ENCODE measurements at regions not wholly inside any gene's neighbourhood (a gene's known extent, or its start where the extent isn't known, plus 50 kb on each side); places are given as distances from the start of the nearest gene placed in this dataset.

- H3K4me1 Mint-ChIP-seq (ENCODE audit: unreplicated experiment): no peaks in the 10 kb centered on the region
- no peaks in the 10 kb centered on the region for H3K36me3 Mint-ChIP-seq
- no peak overlapping the region for H3K27ac Mint-ChIP-seq
- no peak overlapping the region for H3K4me3 Mint-ChIP-seq
- TF ChIP-seq, protein P1, sequence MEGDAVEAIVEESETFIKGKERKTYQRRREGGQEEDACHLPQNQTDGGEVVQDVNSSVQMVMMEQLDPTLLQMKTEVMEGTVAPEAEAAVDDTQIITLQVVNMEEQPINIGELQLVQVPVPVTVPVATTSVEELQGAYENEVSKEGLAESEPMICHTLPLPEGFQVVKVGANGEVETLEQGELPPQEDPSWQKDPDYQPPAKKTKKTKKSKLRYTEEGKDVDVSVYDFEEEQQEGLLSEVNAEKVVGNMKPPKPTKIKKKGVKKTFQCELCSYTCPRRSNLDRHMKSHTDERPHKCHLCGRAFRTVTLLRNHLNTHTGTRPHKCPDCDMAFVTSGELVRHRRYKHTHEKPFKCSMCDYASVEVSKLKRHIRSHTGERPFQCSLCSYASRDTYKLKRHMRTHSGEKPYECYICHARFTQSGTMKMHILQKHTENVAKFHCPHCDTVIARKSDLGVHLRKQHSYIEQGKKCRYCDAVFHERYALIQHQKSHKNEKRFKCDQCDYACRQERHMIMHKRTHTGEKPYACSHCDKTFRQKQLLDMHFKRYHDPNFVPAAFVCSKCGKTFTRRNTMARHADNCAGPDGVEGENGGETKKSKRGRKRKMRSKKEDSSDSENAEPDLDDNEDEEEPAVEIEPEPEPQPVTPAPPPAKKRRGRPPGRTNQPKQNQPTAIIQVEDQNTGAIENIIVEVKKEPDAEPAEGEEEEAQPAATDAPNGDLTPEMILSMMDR (conservative IDR thresholded peaks at IDR 0.05): no peak
- H3K27me3 Mint-ChIP-seq: no peaks in the 10 kb centered on the region
- H3K9me3 Mint-ChIP-seq: no peaks in the 10 kb centered on the region
- DNase-seq (ENCODE audit: extremely low spot score, unreplicated experiment): no peak
Measured at GRCh38 chr5:63175850-63176249, 597.2 kb downstream of the LRRC70 start.

- no peak for DNase-seq (ENCODE audit: extremely low spot score, unreplicated experiment)
- Mint-ChIP-seq H3K4me1 (ENCODE audit: unreplicated experiment) (no peaks in the 10 kb centered on the region), H3K27me3 (no peaks in the 10 kb centered on the region), H3K27ac (no peak overlapping the region), H3K36me3 (no peaks in the 10 kb centered on the region), H3K9me3 (no peaks in the 10 kb centered on the region), H3K4me3 (no peak overlapping the region)
- TF ChIP-seq, protein P1 (conservative IDR thresholded peaks at IDR 0.05): no peak
Measured at GRCh38 chr5:63170486-63170885, 591.9 kb downstream of the LRRC70 start.

DNA sequence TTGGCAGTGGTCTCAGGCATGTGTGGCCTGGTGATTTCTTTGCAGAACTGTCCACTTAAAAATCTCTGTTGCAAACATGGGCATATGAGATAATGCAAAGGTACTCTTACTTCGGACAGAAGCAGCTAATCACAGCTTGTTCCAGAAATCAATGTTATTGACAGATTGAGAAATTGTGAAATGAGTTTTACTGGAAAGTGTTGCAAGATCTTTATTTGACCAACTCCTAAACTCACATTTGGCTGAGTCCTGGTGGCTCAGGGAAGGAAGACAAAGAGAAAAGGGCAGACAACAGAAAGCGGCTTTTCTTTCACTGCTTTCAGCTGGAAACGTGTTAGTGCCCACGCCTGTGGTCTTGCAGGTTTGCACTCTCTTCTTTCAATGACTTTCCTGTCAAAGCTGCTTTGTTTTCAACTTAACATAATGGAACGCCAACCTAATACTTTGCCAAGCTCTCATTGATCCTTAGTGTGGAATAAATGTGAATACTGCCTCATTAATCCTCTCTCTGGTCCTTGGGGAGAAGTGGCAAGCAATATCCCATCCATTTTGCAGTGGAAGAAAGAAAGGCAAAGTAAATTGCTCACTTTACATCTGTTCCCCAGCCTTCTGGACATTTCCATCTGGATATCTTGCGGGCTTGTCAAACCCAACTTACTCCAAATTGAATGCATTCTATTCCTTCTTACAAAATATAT is 586.4 kb downstream of the LRRC70 start:
- H3K27ac Mint-ChIP-seq: no peak overlapping the region
- no peaks in the 10 kb centered on the region for H3K27me3 Mint-ChIP-seq
- no peak for DNase-seq (ENCODE audit: extremely low spot score, unreplicated experiment)
- TF ChIP-seq, protein P1 (conservative IDR thresholded peaks at IDR 0.05): no peak
- no peaks in the 10 kb centered on the region for H3K9me3 Mint-ChIP-seq
- no peak overlapping the region for H3K4me3 Mint-ChIP-seq
- no peaks in the 10 kb centered on the region for H3K4me1 Mint-ChIP-seq (ENCODE audit: unreplicated experiment)
- H3K36me3 Mint-ChIP-seq: no peaks in the 10 kb centered on the region

- Mint-ChIP-seq H3K4me3 (no peak overlapping the region), H3K9me3 (no peaks in the 10 kb centered on the region), H3K27me3 (no peaks in the 10 kb centered on the region), H3K27ac (no peak overlapping the region), H3K4me1 (ENCODE audit: unreplicated experiment) (no peaks in the 10 kb centered on the region), H3K36me3 (no peaks in the 10 kb centered on the region)
- DNase-seq (ENCODE audit: extremely low spot score, unreplicated experiment): no peak
- TF ChIP-seq, protein P1 (conservative IDR thresholded peaks at IDR 0.05): no peak
Measured at GRCh38 chr5:63164339-63164738, 585.7 kb downstream of the LRRC70 start.

DNA sequence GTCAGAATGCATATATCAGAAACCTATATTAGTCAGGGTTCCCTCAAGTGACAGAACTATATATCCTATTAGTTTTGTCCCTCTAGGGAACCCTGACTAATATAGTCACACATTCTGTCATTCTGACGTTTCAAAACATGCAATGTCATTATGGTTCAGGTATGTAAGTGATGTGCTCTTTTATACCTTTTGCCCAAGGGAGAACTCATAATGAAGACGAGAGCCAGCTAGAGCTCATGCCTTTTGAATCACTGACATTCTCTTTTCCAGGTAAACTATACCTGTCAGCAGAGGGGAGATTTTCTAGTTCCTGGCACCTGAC is 576.7 kb downstream of the LRRC70 start:
- H3K36me3 Mint-ChIP-seq: no peaks in the 10 kb centered on the region
- TF ChIP-seq, protein P1 (conservative IDR thresholded peaks at IDR 0.05): no peak
- no peak for DNase-seq (ENCODE audit: extremely low spot score, unreplicated experiment)
- peak overlapping the region; percentile 90 for H3K27ac Mint-ChIP-seq
- peak overlapping the region; percentile 65 for H3K4me3 Mint-ChIP-seq
- H3K4me1 Mint-ChIP-seq (ENCODE audit: unreplicated experiment): no peaks in the 10 kb centered on the region
- H3K27me3 Mint-ChIP-seq: no peaks in the 10 kb centered on the region
- no peaks in the 10 kb centered on the region for H3K9me3 Mint-ChIP-seq

All from type B pancreatic cell (in vitro differentiated cells).